ENCODE measurements at regions not wholly inside any gene's neighbourhood (a gene's known extent, or its start where the extent isn't known, plus 50 kb on each side); places are given as distances from the start of the nearest gene placed in this dataset.
"Not testable (repeated sequence)": the region's sequence is repeated elsewhere in the genome, so short reads cannot be mapped to it uniquely, and the experiment has no call there.

- TF ChIP-seq CTCF (IDR thresholded peaks at IDR 0.05; ENCODE audit: insufficient read depth, low read length, poor library complexity, severe bottlenecking) = no peak
- Histone ChIP-seq H3K4me3 (ENCODE audit: low read depth, low read length) (no peak overlapping the region), H3K27me3 (ENCODE audit: control insufficient read depth, insufficient read depth, low read length) (no peaks in the 10 kb centered on the region), H3K36me3 (ENCODE audit: control insufficient read depth, insufficient read depth, low read length) (no peaks in the 10 kb centered on the region)
- no peak for DNase-seq (ENCODE audit: low read depth)
Observed at GRCh38 chr14:38947343-38947742, 155.7 kb downstream of the SEC23A start.

DNA sequence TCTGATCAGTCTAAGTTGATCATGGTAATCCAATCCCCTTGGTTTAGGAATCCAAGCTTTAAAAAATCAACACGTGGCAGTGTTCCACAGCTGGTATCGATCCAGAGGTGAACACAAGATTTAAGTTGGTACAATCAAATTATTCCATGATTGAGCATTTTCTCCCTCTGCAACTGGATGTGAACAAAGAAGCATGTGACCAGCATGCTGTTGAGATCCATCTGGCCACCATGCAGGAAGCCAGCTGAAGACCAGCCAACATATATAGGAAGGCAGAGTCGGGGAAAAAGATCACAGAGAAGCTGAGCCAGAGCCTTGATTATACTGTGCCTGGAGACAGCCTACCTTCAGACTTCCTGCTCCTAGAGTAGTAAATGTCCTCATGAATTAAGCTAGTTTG, 158.3 kb downstream of the SEC23A start:
- no peak for DNase-seq (ENCODE audit: low read depth)
- TF ChIP-seq CTCF (IDR thresholded peaks at IDR 0.05; ENCODE audit: insufficient read depth, low read length, poor library complexity, severe bottlenecking) = no peak
- Histone ChIP-seq H3K36me3 (ENCODE audit: control insufficient read depth, insufficient read depth, low read length) (no peaks in the 10 kb centered on the region), H3K4me3 (ENCODE audit: low read depth, low read length) (no peak overlapping the region), H3K27me3 (ENCODE audit: control insufficient read depth, insufficient read depth, low read length) (no peaks in the 10 kb centered on the region)

- Histone ChIP-seq H3K27me3 (ENCODE audit: control insufficient read depth, insufficient read depth, low read length) (no peaks in the 10 kb centered on the region), H3K4me3 (ENCODE audit: low read depth, low read length) (no peak overlapping the region), H3K36me3 (ENCODE audit: control insufficient read depth, insufficient read depth, low read length) (no peaks in the 10 kb centered on the region)
- no peak for TF ChIP-seq CTCF (IDR thresholded peaks at IDR 0.05; ENCODE audit: insufficient read depth, low read length, poor library complexity, severe bottlenecking)
- no peak for DNase-seq (ENCODE audit: low read depth)
Observed at GRCh38 chr14:38941488-38941887, 161.5 kb downstream of the SEC23A start.

GRCh38 chr14:38932653-38933000, 170.4 kb downstream of the SEC23A start:
- DNase-seq (ENCODE audit: low read depth); H3K27me3 ChIP-seq (ENCODE audit: control insufficient read depth, insufficient read depth, low read length); H3K36me3 ChIP-seq (ENCODE audit: control insufficient read depth, insufficient read depth, low read length); H3K4me3 ChIP-seq (ENCODE audit: low read depth, low read length): not testable (repeated sequence)

GRCh38 chr14:38931969-38932652, 170.9 kb downstream of the SEC23A start:
- no peak for DNase-seq (ENCODE audit: low read depth)
- Histone ChIP-seq H3K27me3 (ENCODE audit: control insufficient read depth, insufficient read depth, low read length) (no peaks in the 10 kb centered on the region), H3K36me3 (ENCODE audit: control insufficient read depth, insufficient read depth, low read length) (no peaks in the 10 kb centered on the region), H3K4me3 (ENCODE audit: low read depth, low read length) (no peak overlapping the region)
- TF ChIP-seq CTCF (IDR thresholded peaks at IDR 0.05; ENCODE audit: insufficient read depth, low read length, poor library complexity, severe bottlenecking) = no peak

DNA sequence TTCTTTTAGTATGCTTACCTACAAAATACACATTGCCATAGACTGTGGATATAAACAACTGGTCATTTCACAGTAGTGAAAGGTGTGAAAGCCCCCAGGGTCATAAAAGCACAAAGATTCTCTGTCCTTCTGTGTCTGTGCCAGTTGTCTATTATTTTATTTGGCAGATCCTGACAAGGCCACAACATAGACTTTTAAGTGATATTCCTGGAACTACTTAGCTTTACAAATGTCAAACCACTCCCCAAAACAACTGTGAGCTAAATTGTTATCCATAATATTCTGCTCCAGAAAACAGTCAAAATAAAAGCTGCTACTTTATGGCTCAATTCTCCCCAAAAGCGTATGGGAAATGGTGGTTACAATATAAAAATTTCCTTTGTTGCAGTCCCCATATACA, 172.1 kb downstream of the SEC23A start:
- TF ChIP-seq CTCF (IDR thresholded peaks at IDR 0.05; ENCODE audit: insufficient read depth, low read length, poor library complexity, severe bottlenecking) = no peak
- H3K36me3 ChIP-seq (ENCODE audit: control insufficient read depth, insufficient read depth, low read length) = no peaks in the 10 kb centered on the region
- no peak for DNase-seq (ENCODE audit: low read depth)
- no peaks in the 10 kb centered on the region for H3K27me3 ChIP-seq (ENCODE audit: control insufficient read depth, insufficient read depth, low read length)
- no peak overlapping the region for H3K4me3 ChIP-seq (ENCODE audit: low read depth, low read length)

All from kidney epithelial cell (primary cell).